Suprapubic skin (tissue), 4 donors: ENCODE measurements at regions not wholly inside any gene's neighbourhood (a gene's known extent, or its start where the extent isn't known, plus 50 kb on each side); places are given as distances from the start of the nearest gene placed in this dataset.

ENCODE experiments used
- DNase-seq, 2 donors: peaks; one replicate each; pipeline ENCODE4 v3.0.0-alpha.2; 2019; ENCODE audit warnings: low spot score in 2 of 2
- H3K27ac ChIP-seq: fragments of 200-600 bp; sonication (generic); one replicate; pipeline ENCODE4 v1.5.1; 2019
- H3K27me3 ChIP-seq: fragments of 200-600 bp; sonication (generic); one replicate; pipeline ENCODE4 v1.5.1; 2019
- H3K36me3 ChIP-seq: fragments of 200-600 bp; sonication (generic); one replicate; pipeline ENCODE4 v1.5.1; 2019
- H3K4me1 ChIP-seq: fragments of 200-600 bp; sonication (generic); one replicate; pipeline ENCODE4 v1.5.1; 2019
- H3K4me3 ChIP-seq: fragments of 200-600 bp; sonication (generic); one replicate; pipeline ENCODE4 v1.5.1; 2019; ENCODE audit warnings: mild to moderate bottlenecking
- H3K9me3 ChIP-seq: fragments of 200-600 bp; sonication (generic); one replicate; pipeline ENCODE4 v1.5.1; 2019
- EP300 ChIP-seq: sonication (generic); formaldehyde crosslinking; IDR thresholded peaks from one replicate; pipeline ENCODE4 v1.6.1; 2017; ENCODE audit warnings: antibody characterized with exemption
- POLR2A ChIP-seq, 2 donors: fragments of 450-650 bp; IDR thresholded peaks; one replicate each; pipeline ENCODE4 v1.6.1; 2017; ENCODE audit warnings: antibody characterized with exemption in 2 of 2, mild to moderate bottlenecking in 2 of 2, moderate library complexity in 2 of 2
- POLR2AphosphoS5 ChIP-seq, 3 donors: sonication (generic); formaldehyde crosslinking; IDR thresholded peaks; one replicate each; pipeline ENCODE4 v1.6.1; 2017; ENCODE audit warnings: antibody characterized with exemption in 3 of 3
- WGBS: methylation state at CpG from one replicate; pipeline ENCODE4 v1.1.5; 2018; 5-methylcytosine and 5-hydroxymethylcytosine counted together
- TF ChIP-seq, protein P1 (sequence below), 2 donors: fragments of 200-600 bp in 1 of 2; fragments of 450-650 bp in 1 of 2; sonication (generic) in 1 of 2; IDR thresholded peaks; one replicate each; pipeline ENCODE4 v1.5.1; 2016 to 2019; ENCODE audit warnings: antibody characterized with exemption in 2 of 2, mild to moderate bottlenecking in 1 of 2, moderate library complexity in 1 of 2

DNA sequence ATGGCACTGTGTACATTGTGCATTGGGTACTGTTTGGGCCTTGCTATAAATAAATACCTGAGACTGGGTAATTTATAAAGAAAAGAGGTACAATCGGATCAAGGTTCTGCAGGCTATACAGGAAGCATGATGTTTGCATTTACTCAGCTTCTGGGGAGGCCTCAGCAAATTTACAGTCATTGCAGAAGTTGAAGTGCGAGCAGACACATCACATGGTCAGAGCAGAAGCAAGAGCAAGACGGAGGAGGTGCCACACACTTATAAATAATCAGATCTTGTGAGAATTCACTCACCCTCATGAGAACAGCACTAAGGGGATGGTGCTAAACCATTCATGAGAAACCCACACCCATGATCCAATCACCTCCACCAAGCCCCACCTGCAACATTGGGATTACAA is 505.0 kb downstream of the ARAP2 start:
- DNase-seq, result no peak
- 49% methylated on average over 3 of the region's 3 CpGs for WGBS
- Histone ChIP-seq H3K4me1 (no peaks in the 10 kb centered on the region), H3K27ac (no peak overlapping the region), H3K27me3 (no peaks in the 10 kb centered on the region), H3K9me3 (no peaks in the 10 kb centered on the region), H3K4me3 (no peak overlapping the region), H3K36me3 (no peaks in the 10 kb centered on the region)
- TF ChIP-seq POLR2AphosphoS5 (IDR thresholded peaks at IDR 0.05) (no peak), EP300 (no peak)
- TF ChIP-seq, protein P1, sequence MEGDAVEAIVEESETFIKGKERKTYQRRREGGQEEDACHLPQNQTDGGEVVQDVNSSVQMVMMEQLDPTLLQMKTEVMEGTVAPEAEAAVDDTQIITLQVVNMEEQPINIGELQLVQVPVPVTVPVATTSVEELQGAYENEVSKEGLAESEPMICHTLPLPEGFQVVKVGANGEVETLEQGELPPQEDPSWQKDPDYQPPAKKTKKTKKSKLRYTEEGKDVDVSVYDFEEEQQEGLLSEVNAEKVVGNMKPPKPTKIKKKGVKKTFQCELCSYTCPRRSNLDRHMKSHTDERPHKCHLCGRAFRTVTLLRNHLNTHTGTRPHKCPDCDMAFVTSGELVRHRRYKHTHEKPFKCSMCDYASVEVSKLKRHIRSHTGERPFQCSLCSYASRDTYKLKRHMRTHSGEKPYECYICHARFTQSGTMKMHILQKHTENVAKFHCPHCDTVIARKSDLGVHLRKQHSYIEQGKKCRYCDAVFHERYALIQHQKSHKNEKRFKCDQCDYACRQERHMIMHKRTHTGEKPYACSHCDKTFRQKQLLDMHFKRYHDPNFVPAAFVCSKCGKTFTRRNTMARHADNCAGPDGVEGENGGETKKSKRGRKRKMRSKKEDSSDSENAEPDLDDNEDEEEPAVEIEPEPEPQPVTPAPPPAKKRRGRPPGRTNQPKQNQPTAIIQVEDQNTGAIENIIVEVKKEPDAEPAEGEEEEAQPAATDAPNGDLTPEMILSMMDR (IDR thresholded peaks at IDR 0.05), result no peak

DNA sequence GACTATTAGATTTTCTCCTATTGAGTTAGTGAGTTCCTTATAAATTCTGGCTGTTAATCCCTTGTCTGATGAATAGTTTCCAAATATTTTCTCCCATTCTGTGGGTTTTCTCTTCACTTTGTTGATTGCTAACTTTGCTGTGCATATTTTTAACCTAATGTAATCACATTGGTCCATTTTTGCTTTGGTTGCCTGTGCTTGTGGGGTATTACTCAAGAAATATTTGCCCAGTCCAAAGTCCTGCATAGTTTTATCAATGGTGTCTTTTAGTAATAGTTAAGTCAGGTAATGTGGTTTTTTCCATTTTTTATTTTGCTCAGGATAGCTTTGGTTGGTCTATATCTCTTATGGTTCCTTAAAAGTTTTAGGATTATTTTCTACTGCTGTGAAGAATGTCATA is 490.3 kb downstream of the ARAP2 start:
- TF ChIP-seq POLR2A (IDR thresholded peaks at IDR 0.05) (no peak), EP300 (no peak), POLR2AphosphoS5 (IDR thresholded peaks at IDR 0.05) (no peak)
- TF ChIP-seq, protein P1 (IDR thresholded peaks at IDR 0.05), result no peak
- Histone ChIP-seq H3K27ac (no peak overlapping the region), H3K27me3 (no peaks in the 10 kb centered on the region), H3K4me1 (no peaks in the 10 kb centered on the region), H3K36me3 (no peaks in the 10 kb centered on the region), H3K9me3 (no peaks in the 10 kb centered on the region), H3K4me3 (no peak overlapping the region)
- DNase-seq, result no peak

GRCh38 chr4:35757836-35758235 is 486.5 kb downstream of the ARAP2 start:
- no peaks in the 10 kb centered on the region for H3K36me3 ChIP-seq
- no peak overlapping the region for H3K27ac ChIP-seq
- no peak overlapping the region for H3K4me3 ChIP-seq
- no peaks in the 10 kb centered on the region for H3K9me3 ChIP-seq
- H3K27me3 ChIP-seq, result no peaks in the 10 kb centered on the region
- TF ChIP-seq EP300 (no peak), POLR2A (IDR thresholded peaks at IDR 0.05) (no peak), POLR2AphosphoS5 (IDR thresholded peaks at IDR 0.05) (no peak)
- TF ChIP-seq, protein P1 (IDR thresholded peaks at IDR 0.05), result no peak
- H3K4me1 ChIP-seq, result no peaks in the 10 kb centered on the region
- 69% methylated on average over 1 of the region's 1 CpG for WGBS
- DNase-seq, result no peak

DNA sequence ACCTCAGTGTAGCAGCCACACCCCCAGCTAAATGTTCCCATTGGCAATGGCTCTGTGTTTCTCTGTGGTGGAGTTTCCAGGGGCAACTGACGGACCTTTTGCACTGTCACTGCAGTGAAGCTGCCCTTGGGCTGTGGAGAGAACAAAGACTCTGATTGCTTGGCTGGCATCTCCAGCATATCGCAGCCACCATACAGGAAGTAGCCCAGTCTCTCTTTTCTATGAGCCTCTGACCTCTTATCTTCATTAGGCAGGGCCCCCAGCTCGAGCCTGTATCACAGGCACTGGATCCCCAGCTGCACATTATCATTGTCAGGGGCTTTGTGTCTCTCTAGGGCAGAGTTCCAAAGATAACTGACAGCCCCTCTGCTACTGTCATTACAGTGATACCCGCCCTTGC is 483.5 kb downstream of the ARAP2 start:
- H3K4me1 ChIP-seq, result no peaks in the 10 kb centered on the region
- no peak for DNase-seq
- H3K4me3 ChIP-seq, result no peak overlapping the region
- TF ChIP-seq, protein P1 (IDR thresholded peaks at IDR 0.05), result no peak
- no peak for TF ChIP-seq EP300
- no peak for TF ChIP-seq POLR2AphosphoS5 (IDR thresholded peaks at IDR 0.05)
- no peak for TF ChIP-seq POLR2A (IDR thresholded peaks at IDR 0.05)
- H3K27me3 ChIP-seq, result no peaks in the 10 kb centered on the region
- no peaks in the 10 kb centered on the region for H3K9me3 ChIP-seq
- H3K36me3 ChIP-seq, result no peaks in the 10 kb centered on the region
- 33% methylated on average over 4 of the region's 4 CpGs for WGBS
- no peak overlapping the region for H3K27ac ChIP-seq

DNA sequence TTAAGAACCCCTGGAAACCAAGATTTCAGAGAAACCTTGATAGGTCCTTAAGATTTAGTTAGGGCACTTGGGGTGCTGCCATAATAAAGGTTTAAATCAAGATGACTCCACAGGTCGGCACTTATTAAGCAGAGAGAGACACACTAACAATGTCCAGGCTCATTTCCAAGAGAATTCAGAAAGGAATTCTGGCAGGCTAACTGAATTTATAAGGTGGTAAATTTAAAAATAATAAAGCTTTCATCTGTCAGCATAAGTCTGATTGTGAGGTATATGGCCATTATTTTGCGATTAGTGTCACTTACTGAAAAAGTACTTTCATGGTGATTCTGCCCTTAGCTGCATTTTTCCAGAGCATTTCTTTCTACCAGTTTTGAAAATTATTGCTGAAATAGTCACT is 472.7 kb downstream of the ARAP2 start:
- H3K27ac ChIP-seq, result no peak overlapping the region
- DNase-seq, result no peak

More for the DNA sequence above, 472.7 kb downstream of the ARAP2 start:
- no peaks in the 10 kb centered on the region for H3K9me3 ChIP-seq
- H3K4me1 ChIP-seq, result no peaks in the 10 kb centered on the region
- TF ChIP-seq EP300, result no peak
- no peak for TF ChIP-seq POLR2AphosphoS5 (IDR thresholded peaks at IDR 0.05)
- no peak for TF ChIP-seq POLR2A (IDR thresholded peaks at IDR 0.05)
- TF ChIP-seq, protein P1 (IDR thresholded peaks at IDR 0.05), result no peak
- H3K36me3 ChIP-seq, result no peaks in the 10 kb centered on the region
- no peak overlapping the region for H3K4me3 ChIP-seq
- WGBS, result 21% methylated on average over 2 of the region's 2 CpGs
- no peaks in the 10 kb centered on the region for H3K27me3 ChIP-seq
